ENCODE measurements at regions not wholly inside any gene's neighbourhood (a gene's known extent, or its start where the extent isn't known, plus 50 kb on each side); places are given as distances from the start of the nearest gene placed in this dataset.

GRCh38 chr6:156123731-156124130, 653.4 kb upstream of the ARID1B start:
- H3K36me3 ChIP-seq (ENCODE audit: insufficient read depth, low read length) = no peaks in the 10 kb centered on the region
- no peak overlapping the region for H2AFZ ChIP-seq (ENCODE audit: low read depth, low read length)
- H3K4me1 ChIP-seq (ENCODE audit: insufficient read depth, low read length) = no peaks in the 10 kb centered on the region
- no peaks in the 10 kb centered on the region for H3K27me3 ChIP-seq (ENCODE audit: insufficient read depth, low read length)
- no peak overlapping the region for H3K4me3 ChIP-seq (ENCODE audit: low read length)
- no peaks in the 10 kb centered on the region for H3K9me3 ChIP-seq (ENCODE audit: low read length)

GRCh38 chr6:156121973-156122372, 655.2 kb upstream of the ARID1B start:
- no peaks in the 10 kb centered on the region for H3K4me1 ChIP-seq (ENCODE audit: insufficient read depth, low read length)
- H3K27me3 ChIP-seq (ENCODE audit: insufficient read depth, low read length) = no peaks in the 10 kb centered on the region
- H2AFZ ChIP-seq (ENCODE audit: low read depth, low read length) = no peak overlapping the region
- no peaks in the 10 kb centered on the region for H3K9me3 ChIP-seq (ENCODE audit: low read length)
- no peak overlapping the region for H3K4me3 ChIP-seq (ENCODE audit: low read length)
- H3K36me3 ChIP-seq (ENCODE audit: insufficient read depth, low read length) = no peaks in the 10 kb centered on the region

GRCh38 chr6:156114541-156114940, 658.9 kb upstream of the NOX3 start:
- no peak overlapping the region for H2AFZ ChIP-seq (ENCODE audit: low read depth, low read length)
- H3K4me1 ChIP-seq (ENCODE audit: insufficient read depth, low read length) = no peaks in the 10 kb centered on the region

DNA sequence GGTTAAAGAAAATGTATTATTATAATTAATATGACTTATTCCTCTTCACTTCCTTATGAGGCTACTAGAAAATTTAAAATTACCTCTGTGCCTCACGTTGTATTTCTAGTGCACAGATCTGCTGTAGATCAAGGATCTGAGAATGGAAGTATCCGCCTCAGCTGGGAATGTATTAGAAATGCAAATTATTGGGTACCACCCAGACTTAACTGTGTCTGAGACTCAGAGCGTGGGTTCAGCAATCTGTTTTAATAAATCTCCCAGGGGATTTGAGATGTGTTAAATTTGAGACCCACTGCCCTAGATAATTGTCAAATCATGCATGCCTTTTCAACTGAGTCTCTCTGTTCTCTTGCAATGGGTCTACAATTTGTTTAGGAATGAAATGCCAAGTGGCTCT, 658.0 kb upstream of the NOX3 start:
- no peaks in the 10 kb centered on the region for H3K36me3 ChIP-seq (ENCODE audit: insufficient read depth, low read length)
- no peak overlapping the region for H2AFZ ChIP-seq (ENCODE audit: low read depth, low read length)
- H3K4me1 ChIP-seq (ENCODE audit: insufficient read depth, low read length) = no peaks in the 10 kb centered on the region
- H3K4me3 ChIP-seq (ENCODE audit: low read length) = no peak overlapping the region
- no peaks in the 10 kb centered on the region for H3K9me3 ChIP-seq (ENCODE audit: low read length)
- H3K27me3 ChIP-seq (ENCODE audit: insufficient read depth, low read length) = no peaks in the 10 kb centered on the region

More at GRCh38 chr6:156114541-156114940, 658.9 kb upstream of the NOX3 start:
- Histone ChIP-seq H3K9me3 (ENCODE audit: low read length) (no peaks in the 10 kb centered on the region), H3K27me3 (ENCODE audit: insufficient read depth, low read length) (no peaks in the 10 kb centered on the region), H3K36me3 (ENCODE audit: insufficient read depth, low read length) (no peaks in the 10 kb centered on the region), H3K4me3 (ENCODE audit: low read length) (no peak overlapping the region)

DNA sequence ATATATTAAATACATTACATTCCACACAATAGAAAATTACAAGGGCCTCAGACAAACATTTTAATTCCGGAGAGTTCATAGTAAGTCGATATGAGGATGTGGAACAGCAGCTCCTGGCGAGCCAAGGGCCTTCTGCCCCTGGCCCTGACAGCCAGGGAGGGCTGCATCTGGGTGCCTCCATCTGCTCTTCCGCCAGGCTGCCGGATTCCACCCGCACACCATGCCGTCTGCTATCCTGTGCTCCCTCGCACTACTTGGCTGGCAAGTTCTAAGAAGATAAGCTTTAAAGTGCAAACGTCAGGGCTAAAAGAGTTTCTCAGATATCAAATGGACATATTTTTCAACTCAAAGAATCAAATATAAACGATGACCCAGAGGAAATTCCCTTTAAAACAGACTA, 656.3 kb upstream of the NOX3 start:
- Histone ChIP-seq H3K36me3 (ENCODE audit: insufficient read depth, low read length) (no peaks in the 10 kb centered on the region), H2AFZ (ENCODE audit: low read depth, low read length) (no peak overlapping the region), H3K4me3 (ENCODE audit: low read length) (no peak overlapping the region), H3K4me1 (ENCODE audit: insufficient read depth, low read length) (no peaks in the 10 kb centered on the region), H3K9me3 (ENCODE audit: low read length) (no peaks in the 10 kb centered on the region), H3K27me3 (ENCODE audit: insufficient read depth, low read length) (no peaks in the 10 kb centered on the region)

GRCh38 chr6:156110249-156110648, 654.6 kb upstream of the NOX3 start:
- Histone ChIP-seq H3K36me3 (ENCODE audit: insufficient read depth, low read length) (no peaks in the 10 kb centered on the region), H3K9me3 (ENCODE audit: low read length) (no peaks in the 10 kb centered on the region), H3K4me1 (ENCODE audit: insufficient read depth, low read length) (no peaks in the 10 kb centered on the region), H2AFZ (ENCODE audit: low read depth, low read length) (no peak overlapping the region), H3K27me3 (ENCODE audit: insufficient read depth, low read length) (no peaks in the 10 kb centered on the region), H3K4me3 (ENCODE audit: low read length) (no peak overlapping the region)

DNA sequence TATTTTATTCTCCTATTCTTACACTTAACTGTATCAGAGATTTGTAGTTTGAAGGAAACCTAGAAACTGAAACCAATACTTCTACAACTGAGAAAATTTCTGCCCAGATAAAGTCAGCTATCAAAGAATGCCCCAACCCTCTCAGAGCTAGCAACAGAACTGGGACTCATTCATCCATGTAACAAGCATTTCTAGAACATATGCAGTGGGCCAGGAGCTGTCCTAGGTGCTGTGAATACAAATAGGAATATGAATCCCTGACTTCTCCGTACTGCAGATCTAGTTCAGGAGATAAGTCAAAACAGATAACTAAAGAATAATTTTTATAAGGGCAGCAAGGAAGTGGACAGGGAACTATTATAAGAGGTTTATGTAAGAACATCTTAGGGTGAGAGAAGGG, 654.1 kb upstream of the NOX3 start:
- H3K27me3 ChIP-seq (ENCODE audit: insufficient read depth, low read length) = no peaks in the 10 kb centered on the region
- H3K9me3 ChIP-seq (ENCODE audit: low read length) = no peaks in the 10 kb centered on the region
- no peaks in the 10 kb centered on the region for H3K36me3 ChIP-seq (ENCODE audit: insufficient read depth, low read length)
- no peak overlapping the region for H3K4me3 ChIP-seq (ENCODE audit: low read length)
- no peak overlapping the region for H2AFZ ChIP-seq (ENCODE audit: low read depth, low read length)
- H3K4me1 ChIP-seq (ENCODE audit: insufficient read depth, low read length) = no peaks in the 10 kb centered on the region

DNA sequence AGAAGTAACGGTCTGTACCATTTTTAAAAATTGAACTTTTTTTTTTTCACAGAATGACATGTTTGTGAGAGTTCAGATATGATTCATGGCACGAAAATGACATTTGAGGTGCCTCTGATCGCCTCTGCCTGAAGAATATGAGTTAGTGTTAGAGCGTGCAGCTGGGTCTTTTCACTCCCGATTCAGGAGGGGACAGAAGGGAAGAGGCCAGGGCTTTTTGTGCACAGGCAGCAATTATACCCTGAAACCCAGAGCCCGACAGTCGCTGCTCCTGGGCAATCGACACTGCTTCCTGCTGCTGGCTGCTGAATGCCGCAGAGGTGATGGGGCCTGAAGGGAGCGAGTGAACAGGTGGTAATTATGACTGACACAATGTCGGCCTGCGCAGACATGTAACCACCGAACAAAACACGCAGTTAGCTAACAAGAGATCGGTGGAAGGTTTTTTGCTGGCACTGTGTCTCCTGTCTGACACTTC, 652.0 kb upstream of the NOX3 start:
- no peaks in the 10 kb centered on the region for H3K9me3 ChIP-seq (ENCODE audit: low read length)
- H3K4me1 ChIP-seq (ENCODE audit: insufficient read depth, low read length) = no peaks in the 10 kb centered on the region
- no peaks in the 10 kb centered on the region for H3K36me3 ChIP-seq (ENCODE audit: insufficient read depth, low read length)
- no peak overlapping the region for H2AFZ ChIP-seq (ENCODE audit: low read depth, low read length)
- H3K4me3 ChIP-seq (ENCODE audit: low read length) = no peak overlapping the region
- H3K27me3 ChIP-seq (ENCODE audit: insufficient read depth, low read length) = no peaks in the 10 kb centered on the region

GRCh38 chr6:156102129-156102528, 646.5 kb upstream of the NOX3 start:
- no peaks in the 10 kb centered on the region for H3K27me3 ChIP-seq (ENCODE audit: insufficient read depth, low read length)
- no peaks in the 10 kb centered on the region for H3K9me3 ChIP-seq (ENCODE audit: low read length)
- H2AFZ ChIP-seq (ENCODE audit: low read depth, low read length) = no peak overlapping the region
- H3K4me1 ChIP-seq (ENCODE audit: insufficient read depth, low read length) = no peaks in the 10 kb centered on the region
- no peaks in the 10 kb centered on the region for H3K36me3 ChIP-seq (ENCODE audit: insufficient read depth, low read length)
- H3K4me3 ChIP-seq (ENCODE audit: low read length) = no peak overlapping the region

DNA sequence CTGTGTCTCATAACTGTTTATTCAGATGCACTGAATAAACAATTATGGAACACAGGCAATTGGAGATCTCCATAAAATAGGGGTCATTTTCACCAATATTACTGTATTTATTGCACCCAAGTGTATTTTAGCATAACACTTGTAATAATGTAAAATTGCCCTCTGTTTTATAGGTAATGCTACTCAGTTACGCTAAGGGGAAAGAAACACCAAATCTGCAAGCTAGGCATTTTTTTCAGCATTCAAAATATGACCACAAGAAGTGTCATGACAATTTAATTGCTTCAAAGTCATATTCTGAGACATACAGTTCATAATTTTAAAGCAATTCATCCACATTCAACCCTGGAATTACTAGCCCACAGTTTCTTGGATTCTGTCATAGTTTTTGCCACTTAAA, 643.2 kb upstream of the NOX3 start:
- Histone ChIP-seq H3K27me3 (ENCODE audit: insufficient read depth, low read length) (no peaks in the 10 kb centered on the region), H3K9me3 (ENCODE audit: low read length) (no peaks in the 10 kb centered on the region), H3K4me1 (ENCODE audit: insufficient read depth, low read length) (no peaks in the 10 kb centered on the region), H3K36me3 (ENCODE audit: insufficient read depth, low read length) (no peaks in the 10 kb centered on the region), H2AFZ (ENCODE audit: low read depth, low read length) (no peak overlapping the region), H3K4me3 (ENCODE audit: low read length) (no peak overlapping the region)

GRCh38 chr6:156087487-156087886, 631.8 kb upstream of the NOX3 start:
- no peak overlapping the region for H3K4me3 ChIP-seq (ENCODE audit: low read length)
- no peaks in the 10 kb centered on the region for H3K4me1 ChIP-seq (ENCODE audit: insufficient read depth, low read length)
- no peak overlapping the region for H2AFZ ChIP-seq (ENCODE audit: low read depth, low read length)
- no peaks in the 10 kb centered on the region for H3K27me3 ChIP-seq (ENCODE audit: insufficient read depth, low read length)
- no peaks in the 10 kb centered on the region for H3K9me3 ChIP-seq (ENCODE audit: low read length)
- H3K36me3 ChIP-seq (ENCODE audit: insufficient read depth, low read length) = no peaks in the 10 kb centered on the region

DNA sequence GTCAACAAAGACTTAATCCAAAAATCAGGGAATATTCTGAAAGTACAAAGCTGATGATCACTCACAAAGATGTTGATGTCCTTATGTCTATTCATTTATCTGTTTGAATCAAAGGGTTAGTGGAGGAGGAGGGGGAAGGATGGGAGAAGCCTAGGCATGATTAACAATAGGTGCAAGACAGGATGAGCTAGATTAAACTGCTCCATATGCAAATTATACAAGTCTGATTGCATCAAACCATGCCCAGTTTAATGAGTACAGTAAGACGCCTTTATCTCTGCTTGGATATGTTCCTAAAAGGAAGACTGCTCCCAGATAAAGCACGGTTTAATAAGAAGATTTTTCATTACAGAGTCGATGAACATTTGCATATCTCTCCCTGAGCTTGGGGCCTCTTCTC, 626.4 kb upstream of the NOX3 start:
- Histone ChIP-seq H3K9me3 (ENCODE audit: low read length) (no peaks in the 10 kb centered on the region), H3K4me1 (ENCODE audit: insufficient read depth, low read length) (no peaks in the 10 kb centered on the region), H2AFZ (ENCODE audit: low read depth, low read length) (no peak overlapping the region), H3K4me3 (ENCODE audit: low read length) (no peak overlapping the region), H3K27me3 (ENCODE audit: insufficient read depth, low read length) (no peaks in the 10 kb centered on the region), H3K36me3 (ENCODE audit: insufficient read depth, low read length) (no peaks in the 10 kb centered on the region)

DNA sequence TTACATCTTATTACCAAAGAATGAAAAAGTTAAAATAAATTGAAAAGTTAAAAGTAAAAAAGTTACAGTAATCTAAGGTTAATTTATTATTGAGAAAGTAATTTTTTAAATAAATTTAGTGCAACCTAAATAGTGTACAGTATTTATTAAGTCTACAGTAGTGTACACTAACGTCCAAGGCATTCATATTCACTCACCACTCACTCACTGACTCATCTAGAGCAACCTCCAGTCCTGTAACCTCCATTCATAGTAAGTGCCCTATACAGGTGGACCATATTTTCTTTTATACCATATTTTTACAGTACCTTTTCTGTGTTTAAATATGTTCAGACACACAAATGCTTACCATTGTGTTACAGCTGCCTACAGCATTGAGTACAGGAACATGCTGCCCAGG, 624.7 kb upstream of the NOX3 start:
- Histone ChIP-seq H3K4me3 (ENCODE audit: low read length) (no peak overlapping the region), H3K9me3 (ENCODE audit: low read length) (no peaks in the 10 kb centered on the region)

DNA sequence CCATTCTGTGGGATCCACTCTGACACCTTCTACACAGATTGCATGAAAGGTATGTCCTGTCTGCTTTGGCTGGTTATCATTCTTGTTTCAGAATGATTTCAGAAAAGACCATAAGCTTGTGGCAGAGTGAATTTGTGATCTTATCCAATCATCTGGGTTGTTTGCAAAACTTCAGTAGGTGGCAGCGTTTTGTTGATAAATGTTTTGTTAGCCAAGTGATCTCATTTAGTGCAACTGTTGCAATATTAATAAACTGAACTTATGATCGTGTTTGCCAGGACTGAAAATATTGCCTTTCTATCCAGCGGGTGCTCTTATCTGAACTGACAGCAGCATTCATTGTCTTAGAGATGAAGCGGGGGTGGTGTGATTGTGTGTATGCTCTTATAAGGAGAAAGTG, 613.2 kb upstream of the NOX3 start:
- Histone ChIP-seq H2AFZ (ENCODE audit: low read depth, low read length) (no peak overlapping the region), H3K9me3 (ENCODE audit: low read length) (no peaks in the 10 kb centered on the region), H3K4me3 (ENCODE audit: low read length) (no peak overlapping the region), H3K36me3 (ENCODE audit: insufficient read depth, low read length) (no peaks in the 10 kb centered on the region), H3K27me3 (ENCODE audit: insufficient read depth, low read length) (no peaks in the 10 kb centered on the region), H3K4me1 (ENCODE audit: insufficient read depth, low read length) (no peaks in the 10 kb centered on the region)

More for the DNA sequence above, 624.7 kb upstream of the NOX3 start:
- Histone ChIP-seq H2AFZ (ENCODE audit: low read depth, low read length) (no peak overlapping the region), H3K27me3 (ENCODE audit: insufficient read depth, low read length) (no peaks in the 10 kb centered on the region), H3K36me3 (ENCODE audit: insufficient read depth, low read length) (no peaks in the 10 kb centered on the region), H3K4me1 (ENCODE audit: insufficient read depth, low read length) (no peaks in the 10 kb centered on the region)
